Mesenchymal stem cell (in vitro differentiated cells and primary cell): ENCODE measurements at regions not wholly inside any gene's neighbourhood (a gene's known extent, or its start where the extent isn't known, plus 50 kb on each side); places are given as distances from the start of the nearest gene placed in this dataset.
"Not testable (repeated sequence)": the region's sequence is repeated elsewhere in the genome, so short reads cannot be mapped to it uniquely, and the experiment has no call there.

Source experiments
- DNase-seq: peaks from one replicate; pipeline ENCODE4 v3.0.0-alpha.2; 2013
- H2AFZ ChIP-seq: one replicate; pipeline ENCODE4 v1.6.1; 2013; ENCODE audit warnings: low read depth, mild to moderate bottlenecking, control low read depth, inconsistent platforms, low read length, moderate library complexity
- H2AK5ac ChIP-seq: 2 replicates; pipeline ENCODE4 v1.6.1; 2013; ENCODE audit warnings: low read length, moderate library complexity, mild to moderate bottlenecking, inconsistent platforms; ENCODE audit not compliant: severe bottlenecking
- H2BK120ac ChIP-seq: one replicate; pipeline ENCODE4 v1.6.1; 2013; ENCODE audit warnings: low read depth, mild to moderate bottlenecking, inconsistent platforms, low read length, moderate library complexity
- H2BK12ac ChIP-seq, 2 experiments: one replicate each; pipeline ENCODE4 v1.6.1; 2013; ENCODE audit warnings: inconsistent platforms in 2 of 2, low read length in 2 of 2, mild to moderate bottlenecking in 2 of 2, moderate library complexity in 2 of 2, control low read depth in 1 of 2
- H2BK15ac ChIP-seq: one replicate; pipeline ENCODE4 v1.6.1; 2013; ENCODE audit warnings: mild to moderate bottlenecking, low read depth, inconsistent platforms; ENCODE audit not compliant: poor library complexity, severe bottlenecking
- H2BK5ac ChIP-seq: 2 replicates; pipeline ENCODE4 v1.6.1; 2013; ENCODE audit warnings: low read depth, mild to moderate bottlenecking, low read length, control low read depth, inconsistent platforms; ENCODE audit not compliant: poor library complexity, severe bottlenecking
- H3K14ac ChIP-seq, 2 experiments: one replicate each; pipeline ENCODE4 v1.6.1; 2013; ENCODE audit warnings: inconsistent platforms in 2 of 2, low read length in 2 of 2, control low read depth in 1 of 2, mild to moderate bottlenecking in 1 of 2, moderate library complexity in 1 of 2
- H3K18ac ChIP-seq, 2 experiments: one replicate each; pipeline ENCODE4 v1.6.1; 2013; ENCODE audit warnings: inconsistent platforms in 2 of 2, low read length in 2 of 2, control low read depth in 1 of 2, low read depth in 1 of 2, mild to moderate bottlenecking in 1 of 2
- H3K23ac ChIP-seq, 2 experiments: one replicate each; pipeline ENCODE4 v1.6.1; 2013; ENCODE audit warnings: inconsistent platforms in 2 of 2, low read length in 2 of 2, mild to moderate bottlenecking in 2 of 2, moderate library complexity in 2 of 2, control low read depth in 1 of 2
- H3K27ac ChIP-seq: 2 replicates; pipeline ENCODE4 v1.5.1; 2013; ENCODE audit warnings: mild to moderate bottlenecking, moderate library complexity, low read length, control low read depth, inconsistent platforms; ENCODE audit not compliant: poor library complexity, severe bottlenecking
- H3K27me3 ChIP-seq, 2 experiments: 2 replicates each; pipeline versions ENCODE4 v1.6.1 to v1.7.0; 2013; ENCODE audit warnings: low read length in 2 of 2, mild to moderate bottlenecking in 2 of 2, moderate library complexity in 2 of 2, control low read depth in 1 of 2, inconsistent platforms in 1 of 2; ENCODE audit not compliant: control insufficient read depth in 1 of 2, insufficient read depth in 1 of 2
- H3K36me3 ChIP-seq, 2 experiments: 2 replicates each; pipeline versions ENCODE4 v1.6.1 to v1.7.0; 2013; ENCODE audit warnings: low read length in 2 of 2, control low read depth in 1 of 2, inconsistent platforms in 1 of 2, low read depth in 1 of 2, mild to moderate bottlenecking in 1 of 2; ENCODE audit not compliant: insufficient read depth in 2 of 2, control insufficient read depth in 1 of 2
- H3K4ac ChIP-seq, 2 experiments: one replicate each; pipeline ENCODE4 v1.6.1; 2013; ENCODE audit warnings: inconsistent platforms in 2 of 2, low read length in 2 of 2, mild to moderate bottlenecking in 2 of 2, moderate library complexity in 2 of 2, control low read depth in 1 of 2, low read depth in 1 of 2
- H3K4me1 ChIP-seq: 2 replicates; pipeline ENCODE4 v1.6.1; 2013; ENCODE audit warnings: low read depth, low read length, control low read depth; ENCODE audit not compliant: control insufficient read depth, insufficient read depth
- H3K4me2 ChIP-seq: 2 replicates; pipeline ENCODE4 v1.6.1; 2013; ENCODE audit warnings: low read length, mild to moderate bottlenecking, inconsistent platforms; ENCODE audit not compliant: poor library complexity, severe bottlenecking
- H3K4me3 ChIP-seq, 2 experiments: 2 replicates each; pipeline versions ENCODE4 v1.5.1 to v1.7.0; 2013; ENCODE audit warnings: low read length in 2 of 2, mild to moderate bottlenecking in 2 of 2, control low read depth in 1 of 2, low read depth in 1 of 2; ENCODE audit not compliant: insufficient read depth in 1 of 2
- H3K79me1 ChIP-seq: replicated peaks from 2 replicates; pipeline ENCODE4 v1.6.1; 2013; ENCODE audit warnings: mild to moderate bottlenecking, control low read depth, low read length, inconsistent platforms; ENCODE audit not compliant: poor library complexity, severe bottlenecking
- H3K9ac ChIP-seq: 2 replicates; pipeline ENCODE4 v1.7.0; 2013; ENCODE audit warnings: mild to moderate bottlenecking, low read length, moderate library complexity
- H3K9me3 ChIP-seq: 2 replicates; pipeline ENCODE4 v1.7.0; 2013; ENCODE audit warnings: mild to moderate bottlenecking, low read length; ENCODE audit not compliant: control insufficient read depth
- H4K8ac ChIP-seq: one replicate; pipeline ENCODE4 v1.6.1; 2013; ENCODE audit warnings: inconsistent platforms, mild to moderate bottlenecking, low read length, moderate library complexity
- H4K91ac ChIP-seq: one replicate; pipeline ENCODE4 v1.6.1; 2013; ENCODE audit warnings: mild to moderate bottlenecking, low read length, inconsistent platforms
- WGBS: methylation state at CpG from one replicate; pipeline ENCODE4 v1.1.7; 2013; ENCODE audit warnings: mixed read lengths; 5-methylcytosine and 5-hydroxymethylcytosine counted together

DNA sequence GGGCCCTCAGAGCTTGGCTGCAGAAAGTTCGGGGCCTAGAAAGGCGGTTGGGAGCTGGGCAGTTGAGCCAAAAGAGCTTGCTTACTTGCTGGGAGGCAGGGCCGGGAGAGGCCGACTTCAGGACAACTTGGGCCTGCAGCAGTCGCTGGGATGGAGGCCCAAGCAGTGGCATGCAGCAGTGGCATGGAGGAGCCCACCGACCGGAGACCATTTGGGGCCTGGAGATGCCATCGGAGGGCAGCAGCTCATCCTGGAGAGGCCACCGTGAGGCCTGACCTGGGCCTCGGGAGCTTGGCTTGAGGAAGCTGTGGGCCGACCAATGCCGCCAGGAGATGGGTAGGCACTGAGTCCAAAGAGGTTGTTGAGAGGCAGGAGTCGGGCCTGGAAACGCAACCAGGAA lies 200.0 kb downstream of the CEP170 start:
- not testable (repeated sequence) for H3K9me3 ChIP-seq, H2AK5ac ChIP-seq, H4K8ac ChIP-seq, H3K4ac ChIP-seq, H3K23ac ChIP-seq, DNase-seq, H3K79me1 ChIP-seq, H4K91ac ChIP-seq, H2BK12ac ChIP-seq, H2BK5ac ChIP-seq, H2AFZ ChIP-seq, H3K4me1 ChIP-seq, H2BK15ac ChIP-seq, H3K14ac ChIP-seq, H3K36me3 ChIP-seq, H3K4me2 ChIP-seq, H3K9ac ChIP-seq, H2BK120ac ChIP-seq, H3K18ac ChIP-seq, H3K4me3 ChIP-seq, H3K27me3 ChIP-seq, H3K27ac ChIP-seq
- 93% methylated on average over 14 of the region's 14 CpGs for WGBS

DNA sequence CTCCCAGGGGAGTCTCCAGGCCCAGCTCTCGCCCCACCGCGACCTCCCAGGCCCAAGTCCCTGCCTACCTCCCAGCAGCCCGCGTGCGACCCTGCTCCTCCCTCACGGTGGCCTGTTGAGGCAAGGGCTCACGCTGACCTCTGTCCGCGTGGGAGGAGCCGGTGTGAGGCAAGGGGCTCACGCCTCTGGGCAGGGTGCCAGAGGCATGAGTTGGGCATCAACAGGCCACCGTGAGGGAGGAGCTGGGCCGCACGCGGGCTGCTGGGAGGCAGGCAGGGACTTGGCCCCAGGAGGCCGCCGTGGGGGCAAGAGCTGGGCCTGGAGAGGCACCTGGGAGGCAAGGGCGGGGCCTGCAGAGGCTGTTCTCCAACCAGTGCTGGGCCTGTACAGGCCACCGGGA lies 200.4 kb downstream of the CEP170 start:
- not testable (repeated sequence) for H3K18ac ChIP-seq, H3K4me3 ChIP-seq, H2BK12ac ChIP-seq, H3K79me1 ChIP-seq, DNase-seq, H4K91ac ChIP-seq, H3K9ac ChIP-seq, H3K4ac ChIP-seq, H3K4me1 ChIP-seq, H2BK5ac ChIP-seq, H3K14ac ChIP-seq, H2BK120ac ChIP-seq, H4K8ac ChIP-seq, H3K4me2 ChIP-seq, H2AFZ ChIP-seq, H2BK15ac ChIP-seq, H3K27me3 ChIP-seq, H3K27ac ChIP-seq, H3K23ac ChIP-seq, H3K9me3 ChIP-seq, H3K36me3 ChIP-seq, H2AK5ac ChIP-seq
- 94% methylated on average over 20 of the region's 20 CpGs for WGBS

DNA sequence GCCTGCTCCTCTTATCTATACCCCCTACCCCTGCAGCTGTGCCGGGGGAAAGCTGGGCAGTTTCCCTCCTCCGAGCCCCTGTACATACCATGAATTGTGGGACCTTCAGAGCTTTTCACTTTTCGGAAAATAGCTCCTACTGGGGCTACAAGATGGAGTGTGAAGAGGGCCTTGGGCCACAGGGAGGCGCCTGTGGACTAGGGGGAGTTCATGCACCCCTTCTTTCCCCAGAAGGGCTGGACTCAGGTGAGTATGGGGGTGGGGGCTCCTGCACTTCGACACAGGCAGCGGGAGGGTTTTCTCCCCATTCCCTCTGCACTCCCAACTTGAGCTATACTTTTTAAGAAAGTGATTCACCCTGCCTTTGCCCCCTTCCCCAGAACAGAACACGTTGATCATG lies 202.0 kb downstream of the CEP170 start:
- WGBS = no CpG with 5 or more reads among the region's 7 CpGs
- not testable (repeated sequence) for H3K27ac ChIP-seq, H3K27me3 ChIP-seq, H2BK120ac ChIP-seq, H4K8ac ChIP-seq, H4K91ac ChIP-seq, H2AK5ac ChIP-seq, H3K4me2 ChIP-seq, DNase-seq, H3K18ac ChIP-seq, H3K9me3 ChIP-seq, H3K36me3 ChIP-seq, H3K4ac ChIP-seq, H2AFZ ChIP-seq, H2BK15ac ChIP-seq, H2BK5ac ChIP-seq, H2BK12ac ChIP-seq, H3K4me1 ChIP-seq, H3K4me3 ChIP-seq, H3K14ac ChIP-seq, H3K9ac ChIP-seq, H3K79me1 ChIP-seq, H3K23ac ChIP-seq

DNA sequence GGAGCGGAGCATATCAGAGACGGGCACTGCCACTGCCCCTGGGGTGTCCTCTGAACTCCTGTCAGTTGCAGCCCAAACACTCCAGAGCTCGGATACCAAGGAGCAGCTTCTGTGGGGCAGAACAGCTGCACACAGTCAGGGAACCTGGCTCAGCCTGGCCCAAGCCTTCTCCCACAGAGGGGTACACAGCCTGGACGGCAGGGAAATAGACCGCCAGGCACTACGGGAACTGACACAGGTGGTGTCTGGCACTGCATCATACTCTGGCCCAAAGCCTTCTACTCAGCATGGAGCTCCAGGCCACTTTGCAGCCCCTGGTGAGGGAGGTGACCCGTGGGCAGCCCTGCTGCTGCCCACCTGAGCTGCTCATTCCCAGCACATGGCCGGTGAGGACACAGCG lies 204.5 kb downstream of the CEP170 start:
- H3K23ac ChIP-seq, H3K4me2 ChIP-seq, H3K18ac ChIP-seq, H3K4me3 ChIP-seq, H2AK5ac ChIP-seq, H3K4me1 ChIP-seq, H4K8ac ChIP-seq, H3K79me1 ChIP-seq, H2BK5ac ChIP-seq, H2BK15ac ChIP-seq, H3K9ac ChIP-seq, H3K14ac ChIP-seq, H2AFZ ChIP-seq, DNase-seq, H2BK12ac ChIP-seq, H3K27ac ChIP-seq, H3K27me3 ChIP-seq, H4K91ac ChIP-seq, H3K36me3 ChIP-seq, H3K9me3 ChIP-seq, H3K4ac ChIP-seq, H2BK120ac ChIP-seq: not testable (repeated sequence)
- WGBS = 100% methylated on average over 1 of the region's 9 CpGs
